K562 (cell line): ENCODE measurements at regions not wholly inside any gene's neighbourhood (a gene's known extent, or its start where the extent isn't known, plus 50 kb on each side); places are given as distances from the start of the nearest gene placed in this dataset.

ENCODE experiments used
- ATAC-seq: fragments of 200-7000 bp; cut with Tn5 transposase; 3 replicates; pipeline ENCODE4 v1.9.1; 2020; ENCODE audit warnings: moderate library complexity
- BruUV-seq: library from RNA; stranded (reverse); fragments of 400-500 nt; replicated peaks from 2 replicates; lab custom pipeline; 2021; lab: Mats Ljungman, UMichigan
- CTCF ChIA-PET: fragments of 300-600 bp; formaldehyde crosslinking; extraction: SDS; loops from one replicate; lab custom pipeline; 2021; ENCODE audit warnings: low intra/inter-chr PET ratio; lab: Yijun Ruan, JAX
- POLR2A ChIA-PET: fragments of 300-600, 350-650 bp; sonication (Branson Sonifier 250); formaldehyde crosslinking; extraction: SDS; loops from one replicate; lab custom pipeline; 2021; ENCODE audit warnings: antibody characterized with exemption, inconsistent platforms; lab: Yijun Ruan, JAX
- DNase-seq, 4 experiments: peaks; one replicate each; pipeline versions ENCODE4 v3.0.0 to v3.0.0-alpha.2; 2011 to 2018; ENCODE audit warnings: low spot score in 3 of 4, mixed read lengths in 3 of 4; ENCODE audit errors: extremely low read depth in 1 of 4
- FAIRE-seq: peaks from 2 replicates; lab custom pipeline; 2011; peaks lifted over from hg19 to GRCh38; lab: Jason Lieb, UNC
- H2AFZ ChIP-seq: 2 replicates; pipeline ENCODE4 v1.6.0; 2011; ENCODE audit warnings: low read depth, low read length, control low read depth, inconsistent platforms
- H3K27ac ChIP-seq: fragments of 200-600 bp; 3 replicates; pipeline ENCODE4 v1.8.0; 2011; ENCODE audit warnings: low read depth, mild to moderate bottlenecking, control low read depth, inconsistent platforms, low read length, moderate library complexity, mixed read lengths; ENCODE audit errors: extremely low read depth
- H3K27me3 ChIP-seq, 2 experiments: fragments of 300-600 bp in 1 of 2; 2 replicates in 1 of 2; 3 replicates in 1 of 2; pipeline versions ENCODE4 v1.6.0 to v1.8.0; 2011; ENCODE audit warnings: inconsistent platforms in 2 of 2, low read length in 2 of 2, mild to moderate bottlenecking in 1 of 2, mixed read lengths in 1 of 2, moderate library complexity in 1 of 2; ENCODE audit not compliant: control insufficient read depth in 2 of 2, insufficient read depth in 2 of 2
- H3K36me3 ChIP-seq: fragments of 300-600 bp; 3 replicates; pipeline ENCODE4 v1.8.0; 2011; ENCODE audit warnings: mild to moderate bottlenecking, low read length, inconsistent platforms; ENCODE audit not compliant: control insufficient read depth, insufficient read depth
- H3K4me1 ChIP-seq, 2 experiments: fragments of 200-600 bp in 1 of 2; replicated peaks in 1 of 2; 2 replicates in 1 of 2; 3 replicates in 1 of 2; pipeline versions ENCODE4 v1.5.1 to v1.8.0; 2011; ENCODE audit warnings: inconsistent platforms in 2 of 2, low read length in 2 of 2, mild to moderate bottlenecking in 1 of 2, mixed read lengths in 1 of 2, moderate library complexity in 1 of 2; ENCODE audit not compliant: control insufficient read depth in 2 of 2, insufficient read depth in 2 of 2
- H3K4me2 ChIP-seq: 2 replicates; pipeline ENCODE4 v1.6.1; 2011; ENCODE audit warnings: low read length, control low read depth, inconsistent platforms, mixed read lengths; ENCODE audit not compliant: insufficient read depth
- H3K4me3 ChIP-seq: fragments of 200-600 bp; sonication (generic), shearing (Covaris generic); 2 replicates; pipeline ENCODE4 v1.5.1; 2016; ENCODE audit warnings: control low read depth, inconsistent platforms
- H3K79me2 ChIP-seq: fragments of 200-600 bp; 3 replicates; pipeline ENCODE4 v1.8.0; 2011; ENCODE audit warnings: low read length, inconsistent platforms; ENCODE audit not compliant: control insufficient read depth, insufficient read depth
- H3K9ac ChIP-seq, 2 experiments: 2 replicates each; pipeline versions ENCODE4 v1.6.0 to v1.6.1; 2011; ENCODE audit warnings: low read depth in 2 of 2, low read length in 2 of 2, control low read depth in 1 of 2, inconsistent platforms in 1 of 2, mild to moderate bottlenecking in 1 of 2, mixed read lengths in 1 of 2; ENCODE audit not compliant: insufficient read depth in 1 of 2
- H3K9me1 ChIP-seq: one replicate; pipeline ENCODE4 v1.6.0; 2011; ENCODE audit warnings: inconsistent platforms, mild to moderate bottlenecking, low read length, moderate library complexity; ENCODE audit not compliant: control insufficient read depth, insufficient read depth
- H3K9me3 ChIP-seq: replicated peaks from 2 replicates; pipeline ENCODE4 v1.5.1; 2011; ENCODE audit warnings: low read depth, low read length, inconsistent platforms; ENCODE audit not compliant: control insufficient read depth, insufficient read depth
- H4K20me1 ChIP-seq: replicated peaks from 2 replicates; pipeline ENCODE4 v1.6.1; 2011; ENCODE audit warnings: low read length, inconsistent platforms, mixed read lengths; ENCODE audit not compliant: control insufficient read depth, insufficient read depth
- GABPB1 ChIP-seq: sonication (generic); formaldehyde crosslinking; IDR thresholded peaks from 2 replicates; pipeline ENCODE4 v1.8.0; 2022; ENCODE audit warnings: mild to moderate bottlenecking, missing genetic modification reagents
- HDGF ChIP-seq: fragments of 450-650 bp; IDR thresholded peaks from 2 replicates; pipeline ENCODE4 v1.6.1; 2016
- JUNB ChIP-seq: fragments of 450-650 bp; formaldehyde crosslinking; conservative IDR thresholded peaks from 2 replicates; pipeline ENCODE4 v1.4.0; 2020; ENCODE audit warnings: mild to moderate bottlenecking
- NCOR1 ChIP-seq: fragments of 450-650 bp; IDR thresholded peaks from 2 replicates; pipeline ENCODE4 v1.6.1; 2016; ENCODE audit warnings: mild to moderate bottlenecking, moderate library complexity
- NFIC ChIP-seq: fragments of 450-650 bp; IDR thresholded peaks from 2 replicates; pipeline ENCODE4 v1.6.1; 2017; ENCODE audit warnings: mild to moderate bottlenecking, inconsistent platforms
- ZC3H8 ChIP-seq: fragments of 450-650 bp; IDR thresholded peaks from 2 replicates; pipeline ENCODE4 v1.6.1; 2017
- ZFP36 ChIP-seq: fragments of 150-350 bp; IDR thresholded peaks from 2 replicates; pipeline ENCODE4 v1.6.1; 2018; ENCODE audit warnings: low read length, low read depth; ENCODE audit not compliant: partially characterized antibody
- ZNF79 ChIP-seq: fragments of 250-450 bp; sonication (Bioruptor Pico); IDR thresholded peaks from 2 replicates; pipeline ENCODE4 v1.4.0; 2020; ENCODE audit warnings: low read depth, mild to moderate bottlenecking, moderate library complexity
- WGBS: fragments of 100-300 bp; shearing (Covaris generic); methylation state at CpG from one replicate; pipeline ENCODE4 v1.1.6; 2016; ENCODE audit warnings: low coverage, mixed read lengths; ENCODE audit not compliant: insufficient coverage; ENCODE audit errors: missing lambda C conversion rate; 5-methylcytosine and 5-hydroxymethylcytosine counted together
- in situ Hi-C: fragments of 300-500 bp; cut with MboI; formaldehyde crosslinking; loops from 4 replicates; pipeline ENCODE4 v1.15.0; 2018; ENCODE audit warnings: inconsistent platforms, mixed read lengths
- intact Hi-C: fragments of 100-400 bp; cut with micrococcal nuclease; formaldehyde crosslinking; loops from 2 replicates; pipeline ENCODE4 v1.14.2; 2022
- TF ChIP-seq, protein P1 (sequence below): sonication (generic); formaldehyde crosslinking; IDR thresholded peaks from 2 replicates; pipeline ENCODE4 v1.8.0; 2023; ENCODE audit warnings: mild to moderate bottlenecking, missing genetic modification reagents
- TF ChIP-seq, protein P2 (sequence below): fragments of 450-650 bp; IDR thresholded peaks from 2 replicates; pipeline ENCODE4 v1.6.1; 2016; ENCODE audit warnings: low read depth, mild to moderate bottlenecking, moderate library complexity

- intact Hi-C loops (no loop called here), in situ Hi-C loops (no loop called here)
- Histone ChIP-seq H3K4me1 (no peaks in the 10 kb centered on the region; a peak in 1 of 5 replicates), H3K9me3 (no peaks in the 10 kb centered on the region), H3K27me3 (no peaks in the 10 kb centered on the region), H3K79me2 (no peaks in the 10 kb centered on the region), H3K9me1 (no peaks in the 10 kb centered on the region), H2AFZ (no peak overlapping the region), H4K20me1 (no peaks in the 10 kb centered on the region), H3K4me2 (no peak overlapping the region), H3K36me3 (no peaks in the 10 kb centered on the region), H3K4me3 (no peak overlapping the region), H3K27ac (no peak overlapping the region), H3K9ac (no peak overlapping the region)
- 80% methylated on average over 1 of the region's 1 CpG for WGBS
- ChIA-PET CTCF (no interaction called here), POLR2A (no interaction called here)
- ATAC-seq (no peak), DNase-seq (no peak), FAIRE-seq (peak; percentile 29)
- TF ChIP-seq GABPB1 (CRISPR knock-in tag): no peak
- no peak for TF ChIP-seq JUNB (CRISPR knock-in tag)
- TF ChIP-seq, protein P1, sequence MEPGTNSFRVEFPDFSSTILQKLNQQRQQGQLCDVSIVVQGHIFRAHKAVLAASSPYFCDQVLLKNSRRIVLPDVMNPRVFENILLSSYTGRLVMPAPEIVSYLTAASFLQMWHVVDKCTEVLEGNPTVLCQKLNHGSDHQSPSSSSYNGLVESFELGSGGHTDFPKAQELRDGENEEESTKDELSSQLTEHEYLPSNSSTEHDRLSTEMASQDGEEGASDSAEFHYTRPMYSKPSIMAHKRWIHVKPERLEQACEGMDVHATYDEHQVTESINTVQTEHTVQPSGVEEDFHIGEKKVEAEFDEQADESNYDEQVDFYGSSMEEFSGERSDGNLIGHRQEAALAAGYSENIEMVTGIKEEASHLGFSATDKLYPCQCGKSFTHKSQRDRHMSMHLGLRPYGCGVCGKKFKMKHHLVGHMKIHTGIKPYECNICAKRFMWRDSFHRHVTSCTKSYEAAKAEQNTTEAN: no peak
- TF ChIP-seq ZC3H8: no peak
- TF ChIP-seq HDGF: no peak
- TF ChIP-seq, protein P2, sequence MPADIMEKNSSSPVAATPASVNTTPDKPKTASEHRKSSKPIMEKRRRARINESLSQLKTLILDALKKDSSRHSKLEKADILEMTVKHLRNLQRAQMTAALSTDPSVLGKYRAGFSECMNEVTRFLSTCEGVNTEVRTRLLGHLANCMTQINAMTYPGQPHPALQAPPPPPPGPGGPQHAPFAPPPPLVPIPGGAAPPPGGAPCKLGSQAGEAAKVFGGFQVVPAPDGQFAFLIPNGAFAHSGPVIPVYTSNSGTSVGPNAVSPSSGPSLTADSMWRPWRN: no peak
- no peak for TF ChIP-seq ZFP36
- no peak for TF ChIP-seq NCOR1
- no peak for TF ChIP-seq ZNF79 (CRISPR knock-in tag)
- no peak for TF ChIP-seq NFIC
- BruUV-seq: no TSS peak
These were observed 144.1 kb upstream of the TRPC4 start for GRCh38 chr13:38013676-38014075.
